Activated T-cell treated with anti-CD3 and anti-CD28 coated beads, Interleukin-2, amount 50 U/mL, for 72 hours (primary cell): ENCODE measurements at regions not wholly inside any gene's neighbourhood (a gene's known extent, or its start where the extent isn't known, plus 50 kb on each side); places are given as distances from the start of the nearest gene placed in this dataset.
"Not testable (repeated sequence)": the region's sequence is repeated elsewhere in the genome, so short reads cannot be mapped to it uniquely, and the experiment has no call there.

ENCODE experiments used
- ATAC-seq, 2 donors: fragments of 150-1000 bp; cut with Tn5 transposase; replicated peaks in 1 of 2; 2 replicates each; pipeline ENCODE4 v1.10.0; 2021; ENCODE audit warnings: moderate library complexity in 2 of 2, mild to moderate bottlenecking in 1 of 2
- DNase-seq, 2 donors: peaks; one replicate each; pipeline ENCODE4 v3.0.0; 2021 to 2022; ENCODE audit warnings: mixed read lengths in 1 of 2
- H3K27ac Mint-ChIP-seq: one replicate; pipeline ENCODE4 v1.8.0; 2022; ENCODE audit warnings: mild to moderate bottlenecking, moderate library complexity, mixed read lengths
- H3K27me3 Mint-ChIP-seq: one replicate; pipeline ENCODE4 v1.8.0; 2022; ENCODE audit warnings: low read depth, mixed read lengths
- H3K36me3 Mint-ChIP-seq, 2 donors: one replicate each; pipeline ENCODE4 v1.8.0; 2022; ENCODE audit warnings: mixed read lengths in 2 of 2, mild to moderate bottlenecking in 1 of 2; ENCODE audit not compliant: insufficient read depth in 2 of 2
- H3K4me1 Mint-ChIP-seq: one replicate; pipeline ENCODE4 v1.8.0; 2022; ENCODE audit warnings: low read depth, mixed read lengths
- H3K4me3 Mint-ChIP-seq, 2 donors: one replicate each; pipeline ENCODE4 v1.8.0; 2022; ENCODE audit warnings: mild to moderate bottlenecking in 2 of 2, mixed read lengths in 2 of 2, moderate library complexity in 2 of 2
- H3K9me3 Mint-ChIP-seq, 2 donors: one replicate each; pipeline ENCODE4 v1.8.0; 2022; ENCODE audit warnings: mixed read lengths in 2 of 2

DNA sequence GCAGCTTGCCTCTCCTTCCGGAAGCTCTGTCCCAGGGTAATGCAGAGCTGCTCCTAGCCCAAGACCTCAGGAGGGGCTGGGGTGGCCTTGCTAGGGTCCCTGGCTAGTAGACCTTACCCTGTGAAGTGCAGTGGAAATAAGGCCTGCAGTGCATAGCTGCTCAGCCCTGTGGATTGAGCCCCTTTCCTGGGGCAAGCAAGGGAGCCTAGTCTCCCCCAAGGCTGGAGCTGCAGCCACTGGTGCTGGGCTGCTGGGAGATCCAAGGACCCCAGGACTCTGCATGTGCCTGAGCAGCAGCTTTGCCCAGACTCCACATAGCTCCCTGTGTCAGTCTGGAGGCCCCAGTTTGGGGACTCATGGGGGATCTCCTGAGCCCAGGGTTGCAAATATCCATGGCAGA, 57.9 kb downstream of the FANCF start:
- peaks cover 0 to 4% of the 10 kb centered on the region in 2 donors for H3K9me3 Mint-ChIP-seq
- H3K27me3 Mint-ChIP-seq: peaks cover 16% of the 10 kb centered on the region
- no peak overlapping the region for H3K27ac Mint-ChIP-seq
- H3K4me3 Mint-ChIP-seq: no peak overlapping the region
- ATAC-seq (no peak), DNase-seq (no peak)
- H3K36me3 Mint-ChIP-seq: no peaks in the 10 kb centered on the region
- no peaks in the 10 kb centered on the region for H3K4me1 Mint-ChIP-seq

GRCh38 chr11:22566293-22566692, 59.3 kb downstream of the FANCF start:
- Mint-ChIP-seq H3K36me3 (no peaks in the 10 kb centered on the region), H3K4me3 (no peak overlapping the region), H3K4me1 (no peaks in the 10 kb centered on the region), H3K27ac (no peak overlapping the region), H3K27me3 (peaks cover 16% of the 10 kb centered on the region), H3K9me3 (peaks cover 0 to 4% of the 10 kb centered on the region in 2 donors)
- ATAC-seq (no peak), DNase-seq (no peak)

- Mint-ChIP-seq H3K9me3 (peaks cover 0 to 1% of the 10 kb centered on the region in 2 donors), H3K36me3 (no peaks in the 10 kb centered on the region), H3K27ac (no peak overlapping the region), H3K27me3 (peaks cover 6% of the 10 kb centered on the region), H3K4me1 (no peaks in the 10 kb centered on the region), H3K4me3 (no peak overlapping the region)
- DNase-seq: no peak
- no peak for ATAC-seq
Measured at GRCh38 chr11:22561283-22561682, 64.3 kb downstream of the FANCF start.

- Mint-ChIP-seq H3K4me1 (no peaks in the 10 kb centered on the region), H3K27ac (no peak overlapping the region), H3K9me3 (peaks cover 0 to 1% of the 10 kb centered on the region in 2 donors), H3K4me3 (no peak overlapping the region), H3K27me3 (no peaks in the 10 kb centered on the region), H3K36me3 (no peaks in the 10 kb centered on the region)
- ATAC-seq (no peak), DNase-seq (no peak)
Measured at GRCh38 chr11:22559416-22559815, 66.2 kb downstream of the FANCF start.

- H3K9me3 Mint-ChIP-seq: no peaks in the 10 kb centered on the region
- peaks cover 5% of the 10 kb centered on the region for H3K4me1 Mint-ChIP-seq
- DNase-seq: no peak
- H3K36me3 Mint-ChIP-seq: no peaks in the 10 kb centered on the region
- no peak overlapping the region for H3K4me3 Mint-ChIP-seq
- H3K27me3 Mint-ChIP-seq: no peaks in the 10 kb centered on the region
- ATAC-seq: no peak
- no peak overlapping the region for H3K27ac Mint-ChIP-seq
Measured at GRCh38 chr11:22558664-22559063, 67.0 kb downstream of the FANCF start.

DNA sequence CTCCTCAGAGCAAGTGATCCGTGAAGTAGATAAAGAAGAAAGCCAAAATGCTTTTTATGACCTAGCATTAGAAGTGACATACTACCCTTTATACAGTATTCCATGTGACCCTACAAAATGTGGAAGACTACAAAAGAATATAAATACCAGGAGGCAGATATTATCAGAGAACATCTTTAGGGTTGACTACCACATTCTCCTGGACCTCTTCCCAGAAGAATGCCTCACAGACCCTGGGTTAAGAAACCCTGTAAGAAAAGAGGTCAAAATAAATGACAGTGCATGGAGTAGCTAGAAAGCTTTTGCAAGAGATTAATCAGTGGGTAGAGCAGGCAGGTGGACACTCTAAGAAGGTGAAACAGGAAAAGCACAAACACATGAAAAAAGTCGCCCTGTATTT, 69.2 kb downstream of the FANCF start:
- no peaks in the 10 kb centered on the region for H3K27me3 Mint-ChIP-seq
- no peak overlapping the region for H3K27ac Mint-ChIP-seq
- ATAC-seq (no peak), DNase-seq (no peak)
- no peaks in the 10 kb centered on the region for H3K36me3 Mint-ChIP-seq
- H3K4me3 Mint-ChIP-seq: no peak overlapping the region
- no peaks in the 10 kb centered on the region for H3K9me3 Mint-ChIP-seq
- H3K4me1 Mint-ChIP-seq: peaks cover 8% of the 10 kb centered on the region

DNA sequence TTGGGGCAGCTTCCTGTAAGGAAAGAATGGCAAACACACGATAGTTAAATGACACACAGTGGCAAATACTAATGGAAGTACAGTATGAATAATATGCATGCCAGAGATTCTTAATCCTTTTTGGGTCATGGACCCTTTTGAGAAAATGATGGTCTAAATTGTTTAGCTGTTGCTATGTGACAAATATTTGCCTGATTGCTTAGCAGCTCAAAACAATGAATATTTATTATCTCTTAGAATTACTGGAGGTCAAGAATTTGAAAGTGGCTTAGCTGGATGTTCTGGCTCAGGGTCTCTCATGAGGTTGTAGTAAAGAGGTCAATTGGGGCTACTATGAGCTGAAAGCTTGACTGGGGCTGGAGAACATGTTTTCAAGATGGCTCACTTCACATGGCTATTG, 69.7 kb downstream of the FANCF start:
- no peak for ATAC-seq

GRCh38 chr11:22554221-22554620, 71.4 kb downstream of the FANCF start:
- Mint-ChIP-seq H3K4me3 (no peak overlapping the region), H3K4me1 (peaks cover 8% of the 10 kb centered on the region), H3K27ac (no peak overlapping the region), H3K36me3 (no peaks in the 10 kb centered on the region), H3K27me3 (no peaks in the 10 kb centered on the region), H3K9me3 (no peaks in the 10 kb centered on the region)
- no peak for DNase-seq
- ATAC-seq: no peak

More for the DNA sequence above, 69.7 kb downstream of the FANCF start:
- no peak overlapping the region for H3K27ac Mint-ChIP-seq
- DNase-seq: no peak
- no peaks in the 10 kb centered on the region for H3K9me3 Mint-ChIP-seq
- H3K36me3 Mint-ChIP-seq: no peaks in the 10 kb centered on the region
- H3K27me3 Mint-ChIP-seq: no peaks in the 10 kb centered on the region
- H3K4me1 Mint-ChIP-seq: peaks cover 8% of the 10 kb centered on the region
- H3K4me3 Mint-ChIP-seq: no peak overlapping the region

GRCh38 chr11:22552885-22553284, 72.7 kb downstream of the FANCF start:
- Mint-ChIP-seq H3K4me3 (no peak overlapping the region), H3K27me3 (no peaks in the 10 kb centered on the region), H3K36me3 (no peaks in the 10 kb centered on the region), H3K9me3 (no peaks in the 10 kb centered on the region), H3K4me1 (peaks cover 8% of the 10 kb centered on the region), H3K27ac (no peak overlapping the region)
- no peak for ATAC-seq
- DNase-seq: no peak

- H3K4me1 Mint-ChIP-seq: no peaks in the 10 kb centered on the region
- ATAC-seq: no peak
- no peak for DNase-seq
- H3K9me3 Mint-ChIP-seq: no peaks in the 10 kb centered on the region
- H3K27me3 Mint-ChIP-seq: peaks cover 22% of the 10 kb centered on the region
- H3K36me3 Mint-ChIP-seq: no peaks in the 10 kb centered on the region
- H3K27ac Mint-ChIP-seq: no peak overlapping the region
- no peak overlapping the region for H3K4me3 Mint-ChIP-seq
Measured at GRCh38 chr11:22546746-22547145, 78.9 kb downstream of the FANCF start.

DNA sequence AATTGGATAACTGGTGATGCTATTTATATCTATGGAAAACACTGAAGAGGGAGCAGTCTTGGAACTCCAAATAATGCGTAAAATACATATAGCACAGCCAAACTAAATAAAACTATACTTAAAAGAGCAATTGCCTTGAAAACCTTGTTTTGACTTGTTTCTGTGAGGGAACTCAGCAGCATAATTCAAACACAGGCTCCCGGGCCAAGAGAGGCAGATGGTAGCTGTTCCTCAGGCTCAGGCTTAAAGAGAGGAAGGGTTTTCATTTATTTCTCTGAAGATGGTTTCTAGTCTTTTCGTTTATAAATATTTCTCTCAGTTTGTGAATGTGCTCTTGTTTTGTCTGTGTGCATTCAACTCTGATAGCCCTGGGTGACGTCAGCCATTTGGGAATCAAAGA, 82.4 kb downstream of the FANCF start:
- H3K27ac Mint-ChIP-seq: no peak overlapping the region
- ATAC-seq (no peak), DNase-seq (no peak)
- peaks cover 45% of the 10 kb centered on the region for H3K27me3 Mint-ChIP-seq
- no peaks in the 10 kb centered on the region for H3K4me1 Mint-ChIP-seq
- H3K4me3 Mint-ChIP-seq: no peak overlapping the region
- H3K9me3 Mint-ChIP-seq: no peaks in the 10 kb centered on the region
- no peaks in the 10 kb centered on the region for H3K36me3 Mint-ChIP-seq

- no peak for ATAC-seq
- no peak for DNase-seq
- no peak overlapping the region for H3K4me3 Mint-ChIP-seq
- H3K36me3 Mint-ChIP-seq: no peaks in the 10 kb centered on the region
- peaks cover 40% of the 10 kb centered on the region for H3K27me3 Mint-ChIP-seq
- no peaks in the 10 kb centered on the region for H3K4me1 Mint-ChIP-seq
- H3K27ac Mint-ChIP-seq: no peak overlapping the region
- no peaks in the 10 kb centered on the region for H3K9me3 Mint-ChIP-seq
Measured at GRCh38 chr11:22539821-22540256, 85.8 kb downstream of the FANCF start.

GRCh38 chr11:22536071-22536470, 89.6 kb downstream of the FANCF start:
- ATAC-seq (no peak), DNase-seq (no peak)
- Mint-ChIP-seq H3K27me3 (peaks cover 28% of the 10 kb centered on the region), H3K4me1 (no peaks in the 10 kb centered on the region), H3K27ac (no peak overlapping the region), H3K4me3 (no peak overlapping the region), H3K9me3 (no peaks in the 10 kb centered on the region), H3K36me3 (no peaks in the 10 kb centered on the region)

DNA sequence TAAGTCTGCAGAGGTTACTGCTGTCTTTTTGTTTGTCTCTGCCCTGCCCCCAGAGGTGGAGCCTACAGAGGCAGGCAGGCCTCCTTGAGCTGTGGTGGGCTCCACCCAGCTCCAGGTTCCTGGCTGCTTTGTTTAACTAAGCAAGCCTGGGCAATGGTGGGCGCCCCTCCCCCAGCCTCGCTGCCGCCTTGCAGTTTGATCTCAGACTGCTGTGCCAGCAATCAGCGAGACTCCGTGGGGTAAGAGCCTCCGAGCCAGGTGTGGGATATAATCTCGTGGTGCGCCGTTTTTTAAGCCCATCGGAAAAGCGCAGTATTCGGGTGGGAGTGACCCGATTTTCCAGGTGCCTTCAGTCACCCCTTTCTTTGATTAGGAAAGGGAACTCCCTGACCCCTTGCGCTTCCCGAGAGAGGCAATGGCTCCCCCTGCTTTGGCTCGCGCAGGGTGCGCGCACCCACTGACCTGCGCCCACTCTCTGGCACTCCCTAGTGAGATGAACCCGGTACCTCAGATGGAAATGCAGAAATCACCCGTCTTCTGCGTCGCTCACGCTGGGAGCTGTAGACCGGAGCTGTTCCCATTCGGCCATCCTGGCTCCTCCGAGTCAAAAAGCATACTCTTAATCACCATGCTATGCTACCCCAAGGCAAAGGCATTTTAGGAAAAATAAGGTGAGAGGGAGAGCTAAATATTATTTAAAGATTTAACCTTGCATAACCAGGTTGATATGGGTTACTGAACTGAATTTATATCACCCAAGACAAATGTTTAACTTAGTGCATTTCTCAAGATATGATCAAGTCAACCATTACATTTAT, 96.8 kb downstream of the FANCF start:
- DNase-seq, H3K4me1 Mint-ChIP-seq, H3K36me3 Mint-ChIP-seq, H3K9me3 Mint-ChIP-seq, ATAC-seq, H3K27me3 Mint-ChIP-seq, H3K4me3 Mint-ChIP-seq, H3K27ac Mint-ChIP-seq: not testable (repeated sequence)
